ENCODE measurements at regions not wholly inside any gene's neighbourhood (a gene's known extent, or its start where the extent isn't known, plus 50 kb on each side); places are given as distances from the start of the nearest gene placed in this dataset.

DNA sequence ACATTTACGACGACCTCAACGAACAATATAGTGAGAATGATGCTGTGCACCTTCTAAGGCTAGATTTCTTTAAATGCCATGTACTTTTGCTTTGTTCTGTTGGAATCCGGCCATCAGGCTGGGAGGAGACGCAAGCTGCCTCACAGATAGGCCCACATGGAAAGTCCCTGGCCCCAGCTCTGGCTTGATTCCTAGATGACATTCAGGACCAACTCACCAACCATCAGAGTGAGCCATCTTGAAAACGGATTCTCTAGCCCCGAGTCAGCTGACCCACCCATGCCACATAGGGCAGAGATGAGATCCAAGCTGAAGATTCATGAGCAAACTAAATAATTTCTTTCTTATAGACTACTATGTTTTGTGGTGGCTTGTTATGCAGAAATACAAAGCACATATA lies 164.4 kb downstream of the ZNF281 start:
- DNase-seq, result peak; percentile 82

DNA sequence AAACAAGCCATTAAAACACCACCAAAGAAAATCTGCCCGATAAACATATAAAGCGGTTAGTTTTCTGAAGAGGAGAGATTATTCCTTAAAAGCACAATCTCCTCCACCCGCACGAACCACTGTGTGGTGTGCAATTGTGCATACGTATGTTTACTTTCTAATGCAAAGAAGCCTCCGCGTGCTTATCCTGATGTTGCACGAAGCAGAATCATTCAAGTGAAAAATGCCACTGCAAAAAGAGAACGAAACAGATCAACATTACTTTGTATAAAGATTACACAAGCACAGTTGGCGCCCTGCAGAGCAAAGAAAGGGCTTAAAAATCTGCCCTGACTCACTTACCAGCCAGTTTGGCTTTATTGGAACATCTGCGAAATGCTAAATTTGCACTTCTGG lies 166.8 kb downstream of the ZNF281 start:
- no peak for DNase-seq

DNA sequence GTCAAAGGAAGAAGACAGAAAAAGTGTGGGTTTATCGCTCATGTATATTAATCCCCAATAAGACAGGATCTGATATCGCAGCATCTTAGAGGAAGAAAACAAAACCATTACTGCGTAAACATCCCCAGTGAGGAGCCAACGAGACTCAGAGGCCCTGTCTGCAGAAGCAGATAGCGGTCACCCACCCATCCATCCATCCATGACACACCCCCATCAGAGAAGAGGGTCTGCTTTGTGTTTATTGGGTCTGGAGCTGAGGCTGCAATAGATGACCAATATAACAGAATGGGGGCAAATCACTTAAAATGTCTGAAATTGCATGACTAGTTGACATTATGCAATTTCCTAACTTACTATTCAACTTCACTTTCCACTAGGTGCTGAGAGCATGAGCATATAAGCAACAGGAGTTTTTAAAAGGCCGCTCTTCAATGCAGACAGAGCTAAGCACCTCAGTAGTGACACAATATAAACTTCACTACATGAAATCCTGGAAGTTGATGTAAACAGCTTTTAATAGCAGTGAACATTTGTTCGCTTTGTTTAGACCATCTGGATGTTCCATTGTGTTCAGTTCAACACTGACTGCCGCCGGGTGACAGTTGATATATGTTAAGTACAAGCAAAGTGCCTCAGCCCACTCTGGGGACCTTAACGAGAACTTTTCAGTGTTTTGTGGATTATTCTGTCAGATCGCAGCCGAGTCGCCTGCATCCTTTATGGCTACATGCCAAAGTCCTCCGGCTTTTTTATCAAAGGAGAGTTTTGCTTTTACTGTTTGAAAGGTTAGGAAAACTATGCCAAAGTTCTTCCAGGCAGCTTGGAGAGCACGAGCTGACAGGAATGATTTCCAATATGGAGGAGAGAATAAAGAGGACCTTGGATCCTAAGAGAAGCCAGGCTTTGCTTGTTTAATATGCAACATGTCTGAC lies 167.5 kb downstream of the ZNF281 start:
- peak; percentile 10 for DNase-seq

DNA sequence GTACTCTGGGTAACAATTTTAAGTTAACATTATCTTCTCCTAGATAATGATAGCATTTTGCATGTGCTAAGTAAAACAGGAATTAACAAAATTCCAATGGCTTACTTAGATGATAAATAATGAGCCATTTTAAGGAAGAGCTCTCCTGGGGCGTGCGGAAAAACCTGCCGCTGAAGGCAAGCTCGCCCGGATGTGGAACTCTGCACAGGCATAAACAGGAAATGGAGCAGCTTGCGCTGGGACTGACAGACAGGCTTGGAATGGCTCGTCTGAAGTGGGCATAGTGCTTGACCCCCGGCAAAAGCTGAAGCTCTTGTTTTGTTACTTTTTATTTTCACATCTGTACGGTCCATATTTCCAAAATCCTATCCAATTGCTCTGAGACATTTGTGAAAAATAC lies 169.2 kb downstream of the ZNF281 start:
- no peak for DNase-seq

DNA sequence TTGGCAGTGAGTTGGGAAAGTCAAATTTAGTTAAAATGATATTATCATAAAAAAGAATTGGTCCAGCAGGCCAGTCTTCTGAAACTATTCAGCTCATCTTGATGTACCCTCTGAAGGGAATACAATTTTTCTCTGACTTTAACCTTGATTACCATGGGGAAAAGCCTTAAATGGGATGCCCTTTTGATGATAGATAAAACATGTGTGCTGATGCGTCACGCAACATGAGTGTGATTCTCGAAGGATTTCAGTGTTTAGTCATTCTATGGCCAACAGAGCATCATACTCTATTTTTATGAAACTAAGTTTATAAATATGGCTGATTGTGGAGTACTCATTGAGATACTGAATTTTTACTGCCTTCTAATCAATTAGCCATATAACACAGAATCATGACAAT lies 171.5 kb downstream of the ZNF281 start:
- DNase-seq, result no peak

DNA sequence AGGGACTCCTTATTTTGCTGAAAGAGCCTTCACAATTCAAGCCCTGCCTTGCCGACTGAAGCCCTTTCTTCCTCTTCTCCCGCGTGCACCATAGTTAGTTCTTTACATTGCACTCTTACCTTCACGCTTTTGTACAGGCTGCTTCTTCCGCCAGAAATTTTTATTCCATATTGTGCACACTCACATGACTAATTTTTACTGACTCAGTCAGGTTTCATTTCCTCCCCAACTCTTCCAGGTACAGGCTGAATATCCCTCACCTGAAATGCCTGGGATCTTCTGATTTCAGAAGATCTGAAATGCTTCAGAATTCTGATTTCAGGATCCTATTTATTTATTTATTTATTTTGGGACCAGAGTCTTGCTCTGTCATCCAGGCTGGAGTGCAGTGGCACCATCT lies 172.8 kb downstream of the ZNF281 start:
- DNase-seq, result no peak

DNA sequence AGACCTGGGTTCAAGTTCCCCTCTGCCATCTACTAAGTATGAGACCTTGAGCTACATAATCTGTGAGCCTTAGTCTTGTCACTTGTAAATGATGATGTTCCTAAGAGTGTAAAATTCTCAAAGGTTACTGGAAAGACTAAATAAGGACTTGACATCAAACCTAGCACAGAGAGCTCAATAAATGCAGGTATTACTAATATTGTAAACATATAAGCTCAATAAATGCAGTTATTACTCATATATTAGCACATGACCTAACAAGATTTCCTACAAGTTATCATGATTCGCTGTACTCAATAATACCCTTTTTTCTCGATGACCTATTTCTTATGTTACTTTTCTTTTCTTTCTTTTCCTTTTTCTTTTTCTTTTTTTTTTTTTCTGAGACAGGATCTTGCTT lies 174.9 kb downstream of the ZNF281 start:
- no peak for DNase-seq

DNA sequence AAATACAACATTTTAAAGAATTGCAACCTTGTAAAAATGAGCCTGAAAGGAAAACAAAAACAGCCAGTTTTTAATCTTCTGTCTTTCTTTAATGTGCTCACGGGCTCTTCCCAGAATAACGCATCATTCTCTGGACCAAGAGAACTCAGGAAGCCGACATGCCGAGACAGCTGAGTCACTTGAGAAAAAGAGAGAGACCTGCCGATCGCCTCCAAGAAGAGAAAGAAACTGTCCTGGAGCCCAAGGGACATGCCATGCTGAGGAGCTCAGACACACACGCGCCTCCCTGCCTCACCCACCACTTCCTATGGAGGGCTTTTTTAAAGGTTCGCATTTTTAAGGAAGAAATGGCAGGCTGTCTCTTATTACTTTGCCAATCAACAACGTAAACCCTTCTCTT lies 176.4 kb downstream of the ZNF281 start:
- no peak for DNase-seq

DNA sequence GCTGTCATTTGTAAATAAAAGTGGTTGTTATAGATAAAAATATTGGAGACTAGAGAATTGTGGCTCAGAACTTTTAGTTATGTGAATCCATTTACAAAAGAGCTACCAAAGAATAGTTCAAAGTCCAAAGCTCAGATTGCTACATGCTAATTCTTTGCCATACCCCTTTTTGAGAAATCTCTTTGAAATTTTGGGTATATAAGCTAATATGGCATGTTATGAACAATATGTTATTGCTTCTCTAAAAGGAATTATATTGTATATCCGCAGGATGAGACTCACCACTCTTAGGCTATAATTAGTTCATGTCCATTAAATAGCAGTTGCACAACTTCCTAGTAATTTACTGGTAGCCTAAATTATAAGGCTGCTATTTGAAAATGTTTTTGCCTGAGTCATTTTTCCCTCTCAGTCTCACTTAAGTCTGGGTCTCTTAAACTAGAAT lies 178.0 kb downstream of the ZNF281 start:
- no peak for DNase-seq

DNA sequence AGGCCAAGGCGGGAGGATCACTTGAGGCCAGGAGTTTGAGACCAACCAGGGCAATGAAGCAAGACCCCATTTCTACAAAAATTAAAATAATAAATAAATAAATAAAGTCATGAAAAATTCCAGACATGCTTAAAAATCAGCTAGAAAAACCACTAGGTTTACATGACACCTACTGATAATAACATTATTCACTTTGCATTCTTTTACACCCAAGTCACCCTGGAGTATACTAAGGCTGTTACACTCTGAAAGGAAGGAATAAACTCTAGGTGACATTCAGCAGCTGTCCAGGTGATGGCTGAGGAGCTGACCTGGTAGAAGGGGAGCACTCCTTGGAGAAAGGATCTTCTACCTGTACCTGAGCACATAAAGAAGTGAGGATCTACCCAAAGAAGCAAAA lies 179.2 kb downstream of the ZNF281 start:
- DNase-seq, result no peak

DNA sequence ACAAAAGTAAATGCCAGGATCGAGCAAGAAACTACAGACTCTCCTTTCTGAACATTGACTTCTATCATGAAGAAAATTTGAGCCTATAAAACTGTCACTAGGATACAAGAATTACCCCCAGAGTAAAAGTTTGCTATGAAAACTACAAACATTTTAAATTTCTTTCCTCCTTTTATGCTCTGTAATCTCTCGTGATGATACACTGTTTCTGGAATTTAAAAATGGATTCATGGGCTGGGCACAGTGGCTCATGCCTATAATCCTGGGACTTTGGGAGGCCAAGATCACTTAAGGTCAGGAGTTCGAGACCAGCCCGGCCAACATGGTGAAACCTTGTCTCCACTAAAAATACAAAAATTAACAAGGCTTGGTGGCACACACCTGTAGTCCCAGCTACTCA lies 181.3 kb downstream of the ZNF281 start:
- no peak for DNase-seq

DNA sequence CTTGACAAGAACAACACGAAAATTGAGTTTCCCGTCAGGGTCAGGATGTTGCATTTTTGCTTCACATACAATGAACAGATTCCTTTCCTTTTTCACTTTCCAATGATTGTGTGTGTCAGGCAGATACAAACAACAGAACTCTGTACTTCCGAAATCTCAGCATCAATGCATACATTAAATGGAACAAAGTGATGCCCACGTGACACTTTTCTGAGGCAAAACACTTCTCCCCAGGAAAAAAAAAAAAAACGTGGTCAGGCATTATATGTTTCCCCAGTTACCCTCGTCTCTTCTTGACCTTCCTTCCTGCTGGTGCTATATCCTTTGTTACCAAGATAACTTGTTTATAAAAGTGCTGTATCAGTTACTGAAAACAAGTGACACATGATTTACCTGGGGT lies 181.8 kb downstream of the ZNF281 start:
- DNase-seq, result no peak

Data from hematopoietic multipotent progenitor cell treated with erythropoietin and hydrocortisone succinate and interleukin-3 and kit ligand, for 8 days (in vitro differentiated cells).